NCI-H510A (cell line): ENCODE measurements at regions not wholly inside any gene's neighbourhood (a gene's known extent, or its start where the extent isn't known, plus 50 kb on each side); places are given as distances from the start of the nearest gene placed in this dataset.

ENCODE experiments used
- DNase-seq: peaks from one replicate; lab custom pipeline; 2025; lab: John Stamatoyannopoulos, UW

DNA sequence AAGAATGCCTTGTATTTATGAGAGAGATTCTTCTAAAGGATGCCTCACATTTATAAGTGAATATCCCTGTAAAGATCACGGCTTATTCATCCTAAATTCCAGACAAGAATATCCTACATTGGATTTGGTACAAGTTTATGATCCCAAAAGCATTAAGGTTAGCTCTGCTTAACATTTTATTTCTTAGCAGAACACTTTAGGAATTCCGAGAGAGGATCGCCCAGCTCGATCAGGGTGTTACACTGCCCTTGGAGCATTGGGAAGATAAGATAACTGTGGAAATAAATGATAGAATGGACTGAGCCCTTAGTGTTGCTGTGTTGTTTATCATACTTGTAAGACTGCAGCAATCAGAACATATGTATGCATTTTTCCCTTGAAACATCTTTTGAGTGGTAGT is 223.0 kb upstream of the CDIN1 start:
- DNase-seq = no peak

DNA sequence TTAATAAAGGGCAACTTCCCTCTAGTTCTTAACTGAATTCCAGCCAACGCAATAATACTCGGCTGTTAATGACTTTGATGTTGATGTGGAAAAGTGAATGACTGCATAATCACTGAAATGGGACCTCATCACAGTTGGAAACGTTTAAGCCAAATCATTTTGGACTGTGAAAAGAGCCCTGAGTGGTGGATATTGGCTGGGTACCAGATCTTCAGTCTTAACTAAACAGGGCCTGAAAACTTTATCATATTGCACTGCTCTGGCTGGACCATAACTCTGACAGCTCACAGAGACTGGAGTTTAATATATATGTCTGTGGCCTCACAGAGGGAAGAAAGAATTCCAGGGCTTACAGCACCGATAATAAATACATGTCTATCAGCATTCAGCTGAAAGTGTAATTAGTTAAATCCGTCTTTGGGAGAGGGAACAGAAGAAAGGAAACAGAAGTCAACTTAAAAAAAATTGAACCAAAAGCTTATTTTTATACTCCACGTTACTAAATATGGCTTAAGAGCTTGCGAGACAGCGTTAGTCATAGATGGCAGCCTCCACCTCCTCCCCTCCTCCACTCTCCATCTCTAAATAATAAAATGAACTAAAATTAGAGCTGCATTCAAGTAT is 222.3 kb upstream of the CDIN1 start:
- DNase-seq = no peak

DNA sequence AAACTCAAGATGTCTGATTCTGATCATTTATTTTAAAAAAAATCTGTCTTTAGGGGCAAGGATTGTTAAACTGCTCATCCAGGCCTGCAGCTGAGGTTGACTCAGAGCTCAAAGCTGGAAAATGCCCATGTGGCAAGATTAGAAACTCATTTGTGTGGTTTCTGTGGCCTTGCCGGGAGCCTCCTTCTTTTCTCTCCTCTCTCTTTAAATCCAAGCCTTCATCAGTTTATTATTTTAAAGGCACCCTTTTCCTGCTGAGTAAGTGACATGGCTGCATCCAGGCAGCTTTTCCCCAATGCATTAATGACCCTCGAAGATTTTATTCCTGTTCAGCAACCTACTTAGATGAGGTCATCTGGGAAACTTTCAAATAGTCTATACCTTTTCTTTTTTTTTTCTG is 221.3 kb upstream of the CDIN1 start:
- no peak for DNase-seq

DNA sequence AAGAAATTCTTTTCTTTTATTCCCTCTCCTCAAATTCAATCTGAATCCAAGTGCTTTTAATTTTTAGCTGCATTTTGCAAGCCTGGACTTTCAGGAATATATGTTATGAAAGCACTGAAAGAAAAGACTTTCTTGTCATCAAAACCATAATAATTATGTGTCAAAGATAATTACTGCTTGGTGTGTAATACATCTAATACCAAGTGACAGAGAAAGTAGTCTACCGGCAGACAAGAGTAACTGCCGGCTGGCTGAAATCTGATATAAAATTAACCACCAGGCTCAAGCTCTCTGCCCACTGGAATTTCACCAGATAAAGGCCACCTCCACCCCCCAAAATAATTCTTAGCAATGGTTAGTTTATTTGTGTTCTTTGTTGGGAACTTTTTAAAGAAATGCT is 220.9 kb upstream of the CDIN1 start:
- DNase-seq = no peak

DNA sequence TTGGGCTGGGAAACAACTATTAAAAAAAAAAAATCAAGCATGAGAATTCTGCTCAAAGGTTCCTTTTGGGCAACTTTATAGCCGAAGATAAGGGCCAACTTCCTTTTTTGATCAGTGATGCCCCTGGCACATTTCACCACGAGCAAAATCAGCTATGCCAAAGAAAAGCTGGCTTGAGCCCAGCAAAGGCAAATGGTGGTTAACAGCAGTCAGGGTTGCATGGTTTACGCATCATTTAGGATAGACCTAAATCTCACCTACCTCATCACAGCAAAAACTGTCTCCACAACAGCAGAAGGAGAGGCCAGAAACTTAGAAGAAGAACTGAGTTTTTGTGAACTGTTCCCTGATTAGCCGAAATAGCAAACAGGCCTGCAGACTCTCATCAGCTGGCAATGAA is 220.1 kb upstream of the CDIN1 start:
- no peak for DNase-seq

DNA sequence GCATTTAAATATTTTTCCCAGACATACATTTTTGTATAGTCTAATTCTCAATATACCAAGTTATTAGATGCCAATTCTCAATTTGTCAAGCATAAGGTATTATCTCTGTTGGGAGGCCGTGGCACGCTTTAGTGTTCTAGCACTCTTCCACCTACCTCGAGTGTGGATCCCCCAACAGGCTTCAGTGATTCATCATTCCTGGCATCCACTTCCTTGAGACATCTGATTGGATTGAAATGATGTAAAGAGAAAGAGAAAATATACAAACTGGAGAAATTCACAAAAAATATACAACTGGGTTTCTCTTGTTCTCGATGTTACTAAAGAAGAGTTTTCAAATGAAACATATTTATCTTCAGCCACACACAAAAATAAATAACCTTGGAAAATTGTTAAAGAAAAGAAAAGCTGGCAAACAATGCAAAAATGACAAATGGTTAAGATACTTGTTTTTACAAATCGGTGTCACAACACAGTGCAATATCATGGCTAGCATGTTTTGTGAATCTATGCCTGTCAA is 218.0 kb upstream of the CDIN1 start:
- no peak for DNase-seq

DNA sequence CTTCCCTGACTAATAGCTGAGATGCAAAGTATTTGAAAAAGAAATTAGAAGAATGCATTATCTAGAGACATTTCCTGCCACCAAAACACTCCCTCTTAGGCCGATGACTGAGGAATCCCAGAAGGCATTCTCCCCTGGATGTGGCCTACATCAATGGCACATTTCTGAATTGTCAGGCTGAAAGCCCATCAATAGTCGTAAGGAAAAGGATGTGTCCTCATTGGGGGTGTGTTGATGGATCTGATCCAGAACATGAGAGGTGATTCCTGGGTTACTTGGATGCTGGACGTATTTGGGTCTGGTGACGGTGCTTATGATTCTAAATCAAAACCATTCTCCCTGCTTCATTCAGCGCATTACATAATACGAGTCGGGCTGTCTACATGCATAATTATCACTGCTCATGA is 216.9 kb upstream of the CDIN1 start:
- DNase-seq = no peak

DNA sequence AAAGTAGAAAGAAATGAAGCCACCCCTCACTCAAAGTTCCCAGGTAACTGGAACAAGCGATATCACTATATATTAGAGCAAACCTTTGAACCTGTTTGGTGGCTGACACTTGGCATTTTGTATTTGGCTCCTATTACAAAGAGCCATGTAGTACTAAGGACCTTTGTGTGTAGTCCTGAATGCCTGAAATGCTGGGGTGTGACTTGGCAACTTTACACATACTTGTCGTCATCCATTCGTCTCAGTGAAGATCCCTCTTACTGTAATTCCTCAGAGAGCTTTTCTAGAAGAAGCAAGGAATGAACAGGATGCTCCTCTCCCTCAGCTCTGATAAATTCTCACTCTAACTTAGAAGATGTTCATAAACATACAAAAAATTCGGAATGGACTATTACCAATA is 216.1 kb upstream of the CDIN1 start:
- no peak for DNase-seq

DNA sequence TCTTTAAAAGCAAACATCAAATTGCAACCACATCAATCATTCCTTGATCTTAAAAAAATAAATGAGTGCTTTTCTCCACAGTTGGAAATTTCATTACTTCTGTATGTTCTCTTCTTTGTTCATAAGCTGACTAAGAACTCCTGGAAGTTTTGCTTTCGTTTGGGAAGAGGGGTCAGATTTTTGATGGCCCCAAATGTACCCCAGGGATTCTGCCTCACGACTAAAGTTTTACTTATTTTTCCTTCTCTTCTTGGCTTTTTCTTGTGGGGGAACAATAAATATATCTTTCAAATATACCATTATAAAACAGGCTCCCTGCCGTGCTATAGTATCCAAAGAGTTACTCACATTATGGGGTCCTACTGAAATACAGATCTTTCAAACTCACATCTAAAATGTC is 215.0 kb upstream of the CDIN1 start:
- no peak for DNase-seq

DNA sequence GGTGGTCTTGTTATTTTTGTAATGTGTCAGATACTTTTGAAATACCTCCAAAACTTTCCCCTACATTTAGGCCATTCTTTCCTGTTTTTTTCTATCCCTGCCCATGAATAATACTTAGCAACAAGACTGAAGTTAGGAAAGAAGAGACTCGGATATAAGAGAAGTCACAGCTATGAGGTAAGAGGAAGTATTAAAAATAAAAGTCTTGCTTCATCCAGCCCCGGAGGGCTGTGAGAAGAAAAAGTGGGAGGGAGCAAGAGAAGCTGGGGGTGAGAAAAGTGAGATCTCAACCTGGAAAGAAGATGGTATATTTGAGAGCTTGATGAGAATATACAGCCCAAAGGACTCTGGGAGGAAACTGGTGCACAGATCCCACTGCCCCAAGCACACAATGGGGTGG is 213.5 kb upstream of the CDIN1 start:
- no peak for DNase-seq

DNA sequence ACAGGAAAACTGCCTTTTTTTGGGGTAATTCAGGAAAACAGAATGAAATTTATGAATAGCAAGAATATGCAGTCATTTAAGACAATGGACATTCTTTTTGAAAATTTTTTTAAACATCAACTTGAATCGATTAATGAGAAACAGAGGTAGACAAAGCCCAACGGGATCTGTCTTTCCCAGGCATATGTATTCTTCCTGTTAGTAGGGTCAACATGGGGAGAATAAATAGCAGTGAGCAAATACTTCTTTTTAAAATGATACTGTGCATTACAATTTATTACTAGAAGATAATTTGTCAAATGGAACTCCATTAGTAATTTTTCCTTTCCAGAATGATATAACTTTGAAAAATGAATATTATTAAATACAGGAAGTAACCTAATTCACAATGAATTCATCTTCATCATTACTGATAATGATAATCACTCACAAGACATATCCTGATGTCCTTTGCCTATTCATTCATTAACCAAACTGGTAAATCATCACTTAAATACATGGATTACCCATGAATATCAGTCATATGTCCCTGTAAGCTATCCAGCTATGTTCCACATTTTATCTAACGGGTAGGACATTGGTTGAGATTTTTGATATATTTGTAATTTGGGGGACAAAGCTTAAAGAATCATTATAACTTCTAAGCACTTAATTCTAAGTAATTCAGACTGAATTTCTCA is 209.2 kb upstream of the CDIN1 start:
- DNase-seq = no peak

DNA sequence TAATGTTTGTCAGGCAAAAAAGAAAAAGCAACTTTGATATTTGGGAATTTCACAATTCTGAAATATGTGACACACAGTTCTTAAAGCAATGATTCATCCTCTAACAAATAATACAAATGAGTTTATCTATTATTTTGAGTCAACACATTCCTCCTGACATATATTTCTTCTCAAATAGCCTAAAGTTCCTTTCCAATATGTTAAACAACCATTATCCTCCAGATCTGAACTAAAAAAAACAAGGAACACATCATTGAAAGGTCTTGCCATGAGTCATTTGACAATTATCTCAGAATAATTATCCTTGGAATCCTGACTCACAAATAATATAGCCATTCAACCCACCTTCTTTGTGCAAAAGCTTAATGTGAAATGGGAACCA is 208.7 kb upstream of the CDIN1 start:
- DNase-seq = no peak

DNA sequence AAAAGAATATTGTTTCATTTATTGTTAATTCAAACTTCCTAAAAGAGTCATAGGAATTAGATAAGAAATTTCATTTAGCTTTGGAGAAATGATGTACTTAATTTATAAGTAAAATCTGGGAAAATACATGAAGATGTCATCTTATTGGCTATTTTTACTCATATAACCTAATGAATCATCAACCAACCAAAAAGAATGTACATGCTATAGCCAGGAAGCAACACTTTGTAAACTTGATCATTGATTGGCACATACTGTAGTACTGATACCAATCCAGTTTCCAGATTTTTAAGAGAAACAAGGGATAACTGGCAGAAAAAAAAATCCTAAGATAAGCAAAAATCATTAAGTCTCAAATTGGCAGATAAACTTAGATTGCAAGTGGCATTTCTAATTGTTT is 207.9 kb upstream of the CDIN1 start:
- no peak for DNase-seq

DNA sequence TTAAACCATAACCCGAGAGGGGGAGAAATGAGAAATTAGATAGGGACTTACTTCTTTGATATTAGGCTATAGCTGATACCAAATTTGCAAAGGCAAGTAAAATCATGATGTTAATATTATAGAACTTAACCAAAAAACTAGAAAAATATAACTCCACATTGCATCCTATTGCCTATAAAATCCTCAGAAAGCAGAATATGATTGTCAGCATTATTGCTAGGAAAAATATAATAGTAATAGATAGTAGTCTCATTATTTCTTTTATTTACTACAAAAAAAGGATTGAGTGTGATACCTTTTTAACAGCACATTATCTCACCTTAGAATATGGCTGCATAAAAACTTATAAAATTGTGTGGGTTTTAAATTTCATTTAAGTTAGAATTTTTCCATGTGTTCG is 206.5 kb upstream of the CDIN1 start:
- DNase-seq = no peak

DNA sequence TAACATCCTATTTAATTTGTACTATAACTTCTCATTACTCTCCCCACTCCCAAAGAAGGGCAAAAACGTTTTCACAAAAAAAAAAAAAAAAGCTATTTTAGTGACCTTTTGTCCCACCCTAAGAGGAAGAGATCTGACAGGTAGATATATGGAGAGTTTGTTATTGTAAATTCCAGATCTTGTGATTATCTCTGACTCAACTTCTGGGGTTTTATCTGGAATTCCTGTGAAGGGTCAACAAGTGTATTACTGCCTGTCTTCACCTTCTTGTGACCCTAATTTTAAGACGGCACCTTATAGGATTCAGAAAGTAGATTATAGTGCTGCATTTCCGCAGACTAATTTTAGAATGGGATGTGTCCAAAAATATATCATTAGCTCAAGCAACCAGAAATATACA is 205.9 kb upstream of the CDIN1 start:
- no peak for DNase-seq

DNA sequence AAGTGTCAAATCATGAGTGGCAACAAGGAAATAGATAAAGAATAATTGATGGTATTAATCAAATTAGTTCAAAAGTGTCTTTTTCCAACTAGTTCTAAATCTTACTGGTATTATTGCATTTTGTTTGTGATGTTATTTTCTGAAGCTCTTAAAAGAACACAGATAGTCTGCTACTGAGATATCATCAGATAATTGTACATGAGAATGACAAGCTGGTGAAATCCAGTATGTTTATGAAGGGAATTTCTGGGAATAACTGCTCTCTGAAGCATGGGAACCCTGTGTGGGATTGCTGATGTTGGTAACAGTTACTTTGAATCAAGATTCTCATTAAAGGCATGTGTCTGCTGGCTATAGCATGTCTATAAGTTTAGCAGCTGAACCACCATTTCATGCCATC is 190.3 kb upstream of the CDIN1 start:
- no peak for DNase-seq

DNA sequence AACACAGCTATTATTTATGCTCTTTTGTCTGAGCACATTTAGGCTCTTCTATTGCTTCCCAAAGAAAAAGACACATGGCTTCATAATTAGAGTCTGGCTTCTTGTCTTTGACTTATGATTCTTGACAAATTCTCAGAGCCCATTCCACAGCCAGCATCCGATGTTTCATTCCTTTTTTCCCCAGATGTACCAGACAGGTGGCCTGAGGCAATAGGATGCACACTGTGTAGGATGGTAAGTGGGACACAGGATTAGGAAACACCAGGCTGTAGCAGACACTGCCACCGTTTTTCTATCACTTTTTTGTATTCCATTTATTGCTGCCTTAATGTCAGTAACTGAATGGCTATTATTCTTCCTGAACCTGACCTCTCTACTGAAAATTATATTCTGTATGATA is 188.9 kb upstream of the CDIN1 start:
- DNase-seq = no peak

DNA sequence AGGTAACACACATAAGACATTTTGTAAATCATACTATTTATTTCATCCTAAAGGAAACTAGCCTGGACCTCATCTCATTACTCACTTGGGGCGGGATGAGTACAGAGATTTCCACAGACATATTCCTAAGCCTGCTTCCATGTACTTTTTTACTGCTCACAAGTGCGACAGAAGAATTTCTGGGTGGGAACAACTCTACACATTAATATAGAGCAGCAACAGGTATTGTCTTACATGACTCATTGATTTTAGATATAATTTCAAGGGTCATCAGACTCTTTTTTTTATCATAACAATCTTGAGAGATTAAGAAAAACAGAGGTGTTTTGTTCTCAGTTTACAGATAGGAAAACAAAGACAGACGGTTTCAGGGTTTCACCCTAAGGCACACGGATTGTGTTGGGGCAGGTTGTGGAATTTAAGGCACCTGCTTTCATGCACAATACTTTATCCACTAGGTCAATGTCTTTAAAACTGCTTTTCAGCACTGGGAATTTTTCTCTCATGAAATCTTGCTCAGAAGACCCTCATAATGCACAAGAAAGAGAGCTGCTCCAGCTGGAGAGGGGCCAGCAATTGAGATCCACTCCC is 186.7 kb upstream of the CDIN1 start:
- DNase-seq = no peak

DNA sequence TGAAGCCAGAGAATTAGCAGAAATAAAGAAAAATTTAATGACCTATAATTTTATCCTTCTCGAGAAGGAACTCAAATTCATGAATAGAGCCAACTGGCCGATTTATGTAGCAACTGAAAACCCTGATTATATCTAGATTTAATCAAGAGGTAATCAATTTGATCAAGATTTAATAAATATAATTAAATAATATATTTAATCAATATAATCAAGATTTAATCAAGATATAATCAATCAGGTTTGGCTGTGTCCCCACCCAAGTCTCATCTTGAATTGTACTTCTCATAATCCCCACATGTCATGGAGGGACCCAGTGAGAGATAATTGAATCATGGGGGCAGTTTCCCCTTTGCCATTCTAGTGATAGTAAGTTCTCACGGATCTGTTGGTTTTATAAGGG is 181.2 kb upstream of the CDIN1 start:
- DNase-seq = no peak

DNA sequence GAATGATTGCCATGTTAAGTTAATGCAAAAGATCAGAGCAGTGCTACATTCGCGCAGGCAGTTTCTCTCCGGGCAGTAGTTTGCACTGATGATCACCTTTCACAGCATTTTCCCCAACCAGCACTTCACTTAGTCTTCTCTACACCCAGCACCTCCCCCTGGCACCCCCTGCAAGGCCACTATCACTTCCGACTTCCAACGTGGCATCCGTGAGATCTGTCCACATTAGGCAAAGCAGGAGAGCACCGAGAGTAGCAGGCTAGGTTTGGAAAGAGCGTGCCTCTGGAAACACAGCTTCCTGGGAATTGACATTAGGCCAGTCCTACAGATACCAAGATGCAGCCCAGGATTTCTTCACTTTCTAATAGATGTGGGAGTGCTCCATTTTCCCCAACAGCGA is 180.2 kb upstream of the CDIN1 start:
- DNase-seq = no peak

DNA sequence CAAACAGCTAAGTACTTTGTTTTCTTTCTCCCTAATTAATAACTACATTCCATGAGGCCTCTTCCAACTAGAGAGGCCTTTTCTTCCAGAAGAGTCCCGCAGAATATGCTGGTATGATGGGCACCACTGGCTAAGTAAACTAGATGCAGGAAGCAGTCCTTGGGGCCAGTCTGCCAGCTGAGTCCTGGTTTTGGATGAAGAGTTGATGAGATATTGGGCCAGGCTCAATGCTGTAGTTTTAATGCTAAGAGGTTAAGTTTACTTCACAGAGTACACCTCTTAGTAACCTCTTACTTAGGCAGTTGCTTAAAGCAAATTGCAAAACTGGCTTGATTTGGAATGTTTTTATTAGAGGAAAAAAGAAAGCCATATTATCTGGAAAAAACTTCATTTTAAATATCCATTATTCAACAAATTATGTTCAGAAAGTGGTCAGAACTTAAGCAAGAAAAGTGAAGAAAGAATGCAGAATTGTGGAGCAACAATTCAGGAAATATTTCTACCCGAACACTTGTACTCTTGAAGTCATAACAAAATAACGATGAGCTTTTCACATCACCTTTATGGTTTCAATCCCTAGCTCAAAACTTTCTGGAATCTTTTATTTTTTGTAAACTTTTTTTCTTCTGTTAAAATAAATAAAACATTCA is 178.4 kb upstream of the CDIN1 start:
- DNase-seq = no peak

DNA sequence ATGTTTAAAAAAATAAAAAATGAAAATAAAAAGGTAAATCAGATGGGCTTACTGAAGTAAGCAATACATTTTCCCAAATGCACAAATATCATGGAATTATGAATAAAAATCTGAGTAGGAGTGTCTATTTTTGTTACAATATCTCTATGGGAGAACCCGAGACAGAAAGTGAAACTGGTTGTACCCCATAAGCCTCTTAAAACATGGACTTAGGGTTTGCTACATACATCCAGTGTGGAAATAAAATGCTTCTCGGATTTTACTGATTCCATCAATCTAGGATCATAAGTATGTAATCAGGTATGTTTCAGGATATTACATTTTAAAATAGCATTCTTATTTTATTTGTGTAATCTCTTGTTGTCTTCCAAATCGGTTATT is 177.8 kb upstream of the CDIN1 start:
- no peak for DNase-seq

DNA sequence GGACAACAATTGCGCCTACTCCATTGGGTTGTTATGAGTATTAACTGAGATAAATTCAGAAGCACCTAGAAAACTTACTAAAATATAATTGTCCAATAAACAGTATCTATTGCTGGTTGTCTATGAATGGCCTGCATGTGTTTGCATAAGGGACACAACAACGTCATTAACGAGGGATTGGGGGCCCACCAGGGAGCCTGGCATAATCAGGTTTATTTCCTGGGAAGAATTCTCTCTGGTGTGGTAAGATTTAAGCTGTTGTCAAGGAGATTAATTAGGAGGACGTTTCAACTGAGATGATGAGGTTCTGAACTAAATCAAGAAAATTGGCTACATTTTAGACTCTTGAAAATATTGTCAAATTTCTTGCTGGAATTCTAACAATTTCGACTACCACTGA is 176.1 kb upstream of the CDIN1 start:
- DNase-seq = no peak
